ENCODE measurements at regions not wholly inside any gene's neighbourhood (a gene's known extent, or its start where the extent isn't known, plus 50 kb on each side); places are given as distances from the start of the nearest gene placed in this dataset.

DNA sequence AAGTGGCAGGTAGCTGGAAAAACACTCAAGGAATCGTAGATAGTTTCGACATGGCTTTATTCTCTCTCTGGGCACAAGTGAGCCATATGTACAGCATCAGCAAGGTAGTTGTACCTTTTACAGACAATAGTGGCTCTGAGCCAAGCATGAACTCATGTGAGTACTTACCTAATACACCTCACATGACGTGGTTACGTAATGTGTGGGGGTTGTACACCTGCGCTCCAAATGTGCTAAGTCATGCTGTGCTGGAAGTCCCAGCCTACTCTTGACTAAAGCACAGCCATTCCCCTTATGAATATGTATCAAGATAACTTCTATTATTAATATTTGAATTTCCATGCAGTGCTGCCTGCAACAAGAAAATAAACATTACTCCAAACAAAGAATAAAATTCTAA is 78.8 kb upstream of the HMGN3 start (continued):
- TF ChIP-seq, protein P1, sequence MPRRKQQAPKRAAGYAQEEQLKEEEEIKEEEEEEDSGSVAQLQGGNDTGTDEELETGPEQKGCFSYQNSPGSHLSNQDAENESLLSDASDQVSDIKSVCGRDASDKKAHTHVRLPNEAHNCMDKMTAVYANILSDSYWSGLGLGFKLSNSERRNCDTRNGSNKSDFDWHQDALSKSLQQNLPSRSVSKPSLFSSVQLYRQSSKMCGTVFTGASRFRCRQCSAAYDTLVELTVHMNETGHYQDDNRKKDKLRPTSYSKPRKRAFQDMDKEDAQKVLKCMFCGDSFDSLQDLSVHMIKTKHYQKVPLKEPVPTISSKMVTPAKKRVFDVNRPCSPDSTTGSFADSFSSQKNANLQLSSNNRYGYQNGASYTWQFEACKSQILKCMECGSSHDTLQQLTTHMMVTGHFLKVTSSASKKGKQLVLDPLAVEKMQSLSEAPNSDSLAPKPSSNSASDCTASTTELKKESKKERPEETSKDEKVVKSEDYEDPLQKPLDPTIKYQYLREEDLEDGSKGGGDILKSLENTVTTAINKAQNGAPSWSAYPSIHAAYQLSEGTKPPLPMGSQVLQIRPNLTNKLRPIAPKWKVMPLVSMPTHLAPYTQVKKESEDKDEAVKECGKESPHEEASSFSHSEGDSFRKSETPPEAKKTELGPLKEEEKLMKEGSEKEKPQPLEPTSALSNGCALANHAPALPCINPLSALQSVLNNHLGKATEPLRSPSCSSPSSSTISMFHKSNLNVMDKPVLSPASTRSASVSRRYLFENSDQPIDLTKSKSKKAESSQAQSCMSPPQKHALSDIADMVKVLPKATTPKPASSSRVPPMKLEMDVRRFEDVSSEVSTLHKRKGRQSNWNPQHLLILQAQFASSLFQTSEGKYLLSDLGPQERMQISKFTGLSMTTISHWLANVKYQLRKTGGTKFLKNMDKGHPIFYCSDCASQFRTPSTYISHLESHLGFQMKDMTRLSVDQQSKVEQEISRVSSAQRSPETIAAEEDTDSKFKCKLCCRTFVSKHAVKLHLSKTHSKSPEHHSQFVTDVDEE (CRISPR knock-in tag; IDR thresholded peaks at IDR 0.05): no peak
- TF ChIP-seq ZC3H10 (CRISPR knock-in tag; IDR thresholded peaks at IDR 0.05) (no peak), TOX (CRISPR knock-in tag; IDR thresholded peaks at IDR 0.05; ENCODE audit: borderline replicate concordance) (no peak), ARNTL (CRISPR knock-in tag; IDR thresholded peaks at IDR 0.05; ENCODE audit: borderline replicate concordance, low read depth) (no peak), ZFP3 (CRISPR knock-in tag; IDR thresholded peaks at IDR 0.05) (no peak), TCF4 (CRISPR knock-in tag; IDR thresholded peaks at IDR 0.05; ENCODE audit: borderline replicate concordance) (no peak)
- TF ChIP-seq, protein P2, sequence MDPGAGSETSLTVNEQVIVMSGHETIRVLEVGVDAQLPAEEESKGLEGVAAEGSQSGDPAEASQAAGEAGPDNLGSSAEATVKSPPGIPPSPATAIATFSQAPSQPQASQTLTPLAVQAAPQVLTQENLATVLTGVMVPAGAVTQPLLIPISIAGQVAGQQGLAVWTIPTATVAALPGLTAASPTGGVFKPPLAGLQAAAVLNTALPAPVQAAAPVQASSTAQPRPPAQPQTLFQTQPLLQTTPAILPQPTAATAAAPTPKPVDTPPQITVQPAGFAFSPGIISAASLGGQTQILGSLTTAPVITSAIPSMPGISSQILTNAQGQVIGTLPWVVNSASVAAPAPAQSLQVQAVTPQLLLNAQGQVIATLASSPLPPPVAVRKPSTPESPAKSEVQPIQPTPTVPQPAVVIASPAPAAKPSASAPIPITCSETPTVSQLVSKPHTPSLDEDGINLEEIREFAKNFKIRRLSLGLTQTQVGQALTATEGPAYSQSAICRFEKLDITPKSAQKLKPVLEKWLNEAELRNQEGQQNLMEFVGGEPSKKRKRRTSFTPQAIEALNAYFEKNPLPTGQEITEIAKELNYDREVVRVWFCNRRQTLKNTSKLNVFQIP (CRISPR knock-in tag; IDR thresholded peaks at IDR 0.05; ENCODE audit: borderline replicate concordance, low read depth): no peak

DNA sequence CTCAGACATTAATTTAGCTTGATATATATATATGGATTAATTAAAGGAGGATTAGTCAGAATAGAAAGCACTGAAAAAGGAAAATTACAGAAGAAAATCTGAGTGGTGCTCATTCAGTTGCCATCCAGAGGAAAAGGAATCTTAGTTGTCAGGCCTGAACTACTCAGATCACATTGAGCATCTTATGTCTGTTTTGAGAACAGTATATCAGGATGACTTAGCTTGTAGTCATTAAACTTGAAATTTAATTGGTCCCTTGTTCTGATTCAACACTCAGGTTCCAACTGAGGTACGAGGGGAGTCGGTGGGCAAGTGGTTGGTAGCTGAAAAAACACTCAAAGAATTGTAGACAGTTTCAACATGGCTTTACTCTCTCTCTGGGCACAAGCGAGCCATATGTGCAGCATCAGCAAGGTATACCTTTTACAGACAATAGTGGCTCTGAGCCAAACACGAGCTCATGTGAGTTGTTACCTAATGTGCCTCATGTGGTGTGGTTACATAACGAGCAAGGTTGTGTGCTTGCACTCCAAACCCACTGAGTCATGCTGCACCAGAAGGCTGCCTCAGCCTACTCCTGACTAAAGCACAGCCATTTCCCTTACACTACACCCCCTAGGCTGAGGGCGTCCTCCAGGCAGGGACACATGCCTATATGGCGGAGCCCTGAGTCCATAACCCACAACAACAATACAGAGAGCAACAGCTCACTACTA is 73.0 kb upstream of the HMGN3 start:
- ATAC-seq: no peak
- TF ChIP-seq ZNF8 (CRISPR knock-in tag; IDR thresholded peaks at IDR 0.05) (no peak), ZC3H10 (CRISPR knock-in tag; IDR thresholded peaks at IDR 0.05) (no peak), PPARA (CRISPR knock-in tag; IDR thresholded peaks at IDR 0.05; ENCODE audit: borderline replicate concordance) (no peak), GLIS3 (CRISPR knock-in tag; IDR thresholded peaks at IDR 0.05) (no peak), CREB5 (CRISPR knock-in tag; IDR thresholded peaks at IDR 0.05; ENCODE audit: low read depth) (no peak), CSDC2 (CRISPR knock-in tag; IDR thresholded peaks at IDR 0.05) (no peak), SNAI2 (CRISPR knock-in tag; IDR thresholded peaks at IDR 0.05) (no peak), ISL1 (CRISPR knock-in tag; IDR thresholded peaks at IDR 0.05) (no peak), TOX (CRISPR knock-in tag; IDR thresholded peaks at IDR 0.05; ENCODE audit: borderline replicate concordance) (no peak), ZFP30 (CRISPR knock-in tag; IDR thresholded peaks at IDR 0.05) (no peak)
- TF ChIP-seq, protein P3, sequence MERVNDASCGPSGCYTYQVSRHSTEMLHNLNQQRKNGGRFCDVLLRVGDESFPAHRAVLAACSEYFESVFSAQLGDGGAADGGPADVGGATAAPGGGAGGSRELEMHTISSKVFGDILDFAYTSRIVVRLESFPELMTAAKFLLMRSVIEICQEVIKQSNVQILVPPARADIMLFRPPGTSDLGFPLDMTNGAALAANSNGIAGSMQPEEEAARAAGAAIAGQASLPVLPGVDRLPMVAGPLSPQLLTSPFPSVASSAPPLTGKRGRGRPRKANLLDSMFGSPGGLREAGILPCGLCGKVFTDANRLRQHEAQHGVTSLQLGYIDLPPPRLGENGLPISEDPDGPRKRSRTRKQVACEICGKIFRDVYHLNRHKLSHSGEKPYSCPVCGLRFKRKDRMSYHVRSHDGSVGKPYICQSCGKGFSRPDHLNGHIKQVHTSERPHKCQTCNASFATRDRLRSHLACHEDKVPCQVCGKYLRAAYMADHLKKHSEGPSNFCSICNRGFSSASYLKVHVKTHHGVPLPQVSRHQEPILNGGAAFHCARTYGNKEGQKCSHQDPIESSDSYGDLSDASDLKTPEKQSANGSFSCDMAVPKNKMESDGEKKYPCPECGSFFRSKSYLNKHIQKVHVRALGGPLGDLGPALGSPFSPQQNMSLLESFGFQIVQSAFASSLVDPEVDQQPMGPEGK (CRISPR knock-in tag; IDR thresholded peaks at IDR 0.05; ENCODE audit: borderline replicate concordance): no peak
- TF ChIP-seq, protein P1 (CRISPR knock-in tag; IDR thresholded peaks at IDR 0.05): no peak

GRCh38 chr6:79305020-79305419 is 70.5 kb upstream of the HMGN3 start:
- TF ChIP-seq TCF4 (CRISPR knock-in tag; IDR thresholded peaks at IDR 0.05; ENCODE audit: borderline replicate concordance): no peak
- no peak for TF ChIP-seq ESRRG (CRISPR knock-in tag; IDR thresholded peaks at IDR 0.05)
- no peak for TF ChIP-seq ISL1 (CRISPR knock-in tag; IDR thresholded peaks at IDR 0.05)
- no peak for TF ChIP-seq CSDC2 (CRISPR knock-in tag; IDR thresholded peaks at IDR 0.05)
- TF ChIP-seq TOX (CRISPR knock-in tag; IDR thresholded peaks at IDR 0.05; ENCODE audit: borderline replicate concordance): no peak
- TF ChIP-seq ZNF565 (CRISPR knock-in tag; conservative IDR thresholded peaks at IDR 0.05; ENCODE audit: low read depth): no peak
- TF ChIP-seq OSR1 (CRISPR knock-in tag; IDR thresholded peaks at IDR 0.05): no peak
- no peak for TF ChIP-seq CREB5 (CRISPR knock-in tag; IDR thresholded peaks at IDR 0.05; ENCODE audit: low read depth)
- ATAC-seq: no peak
